Urothelium cell line (cell line): ENCODE measurements at regions not wholly inside any gene's neighbourhood (a gene's known extent, or its start where the extent isn't known, plus 50 kb on each side); places are given as distances from the start of the nearest gene placed in this dataset.
"Not testable (repeated sequence)": the region's sequence is repeated elsewhere in the genome, so short reads cannot be mapped to it uniquely, and the experiment has no call there.

Experiments used
- DNase-seq: peaks from one replicate; pipeline ENCODE4 v3.0.0; 2011; ENCODE audit warnings: low spot score, mixed read lengths
- FAIRE-seq: peaks from 2 replicates; lab custom pipeline; 2011; peaks lifted over from hg19 to GRCh38; lab: Jason Lieb, UNC

DNA sequence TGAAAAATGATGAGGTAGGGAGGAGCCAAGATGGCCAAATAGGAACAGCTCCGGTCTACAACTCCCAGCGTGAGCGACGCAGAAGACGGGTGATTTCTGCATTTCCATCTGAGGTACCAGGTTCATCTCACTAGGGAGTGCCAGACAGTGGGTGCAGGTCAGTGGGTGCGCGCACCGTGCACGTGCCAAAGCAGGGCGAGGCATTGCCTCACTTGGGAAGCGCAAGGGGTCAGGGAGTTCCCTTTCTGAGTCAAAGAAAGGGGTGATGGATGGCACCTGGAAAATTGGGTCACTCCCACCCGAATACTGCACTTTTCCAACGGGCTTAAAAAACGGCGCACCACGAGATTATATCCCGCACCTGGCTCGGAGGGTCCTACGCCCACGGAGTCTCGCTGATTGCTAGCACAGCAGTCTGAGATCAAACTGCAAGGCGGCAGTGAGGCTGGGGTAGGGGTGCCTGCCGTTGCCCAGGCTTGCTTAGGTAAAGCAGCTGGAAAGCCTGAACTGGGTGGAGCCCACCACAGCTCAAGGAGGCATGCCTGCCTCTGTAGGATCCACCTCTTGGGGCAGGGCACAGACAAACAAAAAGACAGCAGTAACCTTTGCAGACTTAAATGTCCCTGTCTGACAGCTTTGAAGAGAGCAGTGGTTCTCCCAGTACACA lies 230.5 kb downstream of the GOLGA6L6 start:
- FAIRE-seq, DNase-seq: not testable (repeated sequence)

GRCh38 chr15:20310603-20311002 lies 231.0 kb downstream of the GOLGA6L6 start:
- FAIRE-seq (no peak), DNase-seq (no peak)

DNA sequence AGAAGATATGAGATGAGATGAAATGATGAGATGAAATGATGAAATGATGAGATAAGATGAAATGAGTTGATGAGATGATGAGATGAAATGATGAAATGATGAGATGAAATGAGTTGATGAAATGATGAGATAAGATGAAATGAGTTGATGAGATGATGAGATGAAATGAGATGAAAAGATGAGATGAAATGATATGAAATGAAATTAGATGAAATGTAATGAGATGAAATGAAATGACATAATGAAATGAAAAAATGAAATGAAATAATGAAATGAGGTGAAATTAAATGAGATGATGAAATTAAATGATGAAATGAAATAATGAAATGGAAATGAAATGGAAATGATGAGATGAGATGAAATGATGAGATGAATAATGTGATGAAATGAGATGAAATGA lies 231.6 kb downstream of the GOLGA6L6 start:
- FAIRE-seq, DNase-seq: not testable (repeated sequence)

DNA sequence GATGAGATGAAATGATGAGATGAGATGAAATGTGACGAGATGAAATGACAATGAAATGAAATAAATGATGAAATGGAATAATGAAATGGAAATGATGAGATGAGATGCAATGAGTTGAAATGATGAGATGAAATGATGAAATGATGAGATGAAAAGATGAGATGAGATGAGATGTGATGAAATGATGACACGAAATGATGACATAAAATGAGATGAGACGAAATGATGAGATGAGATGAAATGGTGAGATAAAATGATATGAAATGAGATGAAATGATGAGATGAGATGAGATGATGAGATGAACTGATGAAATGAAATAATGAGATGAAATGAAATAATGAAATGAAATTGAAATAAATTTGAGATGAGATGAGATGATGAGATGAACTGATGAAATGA lies 232.2 kb downstream of the GOLGA6L6 start:
- DNase-seq, FAIRE-seq: not testable (repeated sequence)

DNA sequence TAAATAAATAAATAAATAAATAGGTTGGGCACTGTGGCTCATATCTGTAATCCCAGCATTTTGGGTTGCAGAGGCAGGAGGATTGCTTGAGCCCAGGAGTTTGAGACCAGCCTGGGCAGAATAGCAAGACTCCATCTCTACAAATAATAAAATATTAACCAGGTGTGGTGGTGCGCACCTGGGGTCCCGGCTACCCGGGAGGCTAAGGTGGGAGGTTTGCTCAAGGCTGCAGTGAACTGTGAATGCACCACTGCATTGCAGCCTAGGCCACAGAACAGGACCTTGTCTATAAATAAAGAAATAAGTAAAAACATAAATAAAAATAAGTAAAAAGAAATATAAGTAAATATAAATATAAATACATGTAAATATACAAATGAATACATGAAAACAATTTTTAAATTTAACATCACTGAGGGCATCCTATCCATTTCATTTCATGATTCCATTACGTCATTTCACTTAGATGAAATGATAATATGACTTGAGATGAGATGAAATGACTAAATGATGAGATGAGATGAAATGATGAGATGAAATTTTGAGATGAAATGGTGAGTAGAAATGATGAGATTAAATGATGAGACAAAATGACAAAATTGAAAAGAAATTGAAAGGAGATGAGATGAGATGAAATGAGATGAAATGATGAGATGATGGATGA lies 233.4 kb downstream of the GOLGA6L6 start:
- not testable (repeated sequence) for FAIRE-seq, DNase-seq

GRCh38 chr15:20307137-20307536 lies 234.5 kb downstream of the GOLGA6L6 start:
- not testable (repeated sequence) for DNase-seq, FAIRE-seq

DNA sequence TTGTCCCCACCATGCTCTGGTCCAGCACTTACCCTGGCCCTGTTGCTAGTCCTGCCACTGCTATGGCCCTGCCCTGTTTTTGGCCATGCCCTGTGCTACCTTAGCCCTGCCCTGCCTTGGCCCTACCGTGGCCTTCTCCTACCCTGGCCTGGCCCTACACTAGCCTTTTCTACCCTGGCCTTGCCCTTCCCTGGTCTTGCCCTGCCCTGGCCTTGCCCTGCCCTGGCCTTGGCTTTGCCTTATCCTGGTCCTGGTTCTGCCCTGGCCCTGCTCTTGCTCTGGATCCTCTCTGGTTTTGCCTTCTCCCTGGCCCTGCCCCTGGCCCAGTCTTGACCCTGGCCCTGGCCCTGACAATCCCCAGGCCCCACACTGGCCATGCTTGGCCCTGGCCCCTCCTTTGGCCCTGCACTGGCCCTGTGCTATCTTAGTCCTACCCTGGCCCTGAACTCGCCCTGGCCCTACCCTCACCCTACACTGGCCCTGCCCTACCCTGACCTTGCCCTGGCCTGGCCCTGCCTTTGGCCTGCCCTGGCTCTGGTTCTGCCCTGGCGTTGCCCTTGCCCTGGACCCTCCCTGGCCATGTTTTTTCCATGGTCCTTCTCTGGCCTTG lies 235.0 kb downstream of the GOLGA6L6 start:
- not testable (repeated sequence) for DNase-seq, FAIRE-seq

DNA sequence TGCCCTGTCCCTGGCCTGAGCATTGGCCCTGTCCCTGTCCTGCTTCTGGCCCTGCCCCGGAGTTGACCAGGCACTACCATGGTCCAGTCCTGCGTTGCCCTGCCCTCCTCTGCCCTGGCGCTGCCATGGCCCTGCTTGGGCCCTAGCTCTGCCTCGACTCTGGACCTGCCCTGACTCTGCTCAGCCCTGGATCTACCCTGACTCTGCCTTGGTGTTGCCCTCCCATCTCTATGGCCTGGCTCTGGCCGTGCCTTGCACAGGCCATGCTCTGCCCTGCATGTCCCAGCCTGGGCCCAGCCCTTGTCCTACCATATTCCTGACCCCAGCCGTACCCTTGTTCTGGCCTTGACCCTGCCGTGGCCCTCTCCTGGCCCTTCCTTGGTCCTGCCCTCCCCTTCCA lies 235.7 kb downstream of the GOLGA6L6 start:
- DNase-seq, FAIRE-seq: not testable (repeated sequence)

GRCh38 chr15:20305015-20305465 lies 236.6 kb downstream of the GOLGA6L6 start:
- FAIRE-seq, DNase-seq: not testable (repeated sequence)

- not testable (repeated sequence) for DNase-seq, FAIRE-seq
Observed at GRCh38 chr15:20304282-20305014, 237.2 kb downstream of the GOLGA6L6 start.

DNA sequence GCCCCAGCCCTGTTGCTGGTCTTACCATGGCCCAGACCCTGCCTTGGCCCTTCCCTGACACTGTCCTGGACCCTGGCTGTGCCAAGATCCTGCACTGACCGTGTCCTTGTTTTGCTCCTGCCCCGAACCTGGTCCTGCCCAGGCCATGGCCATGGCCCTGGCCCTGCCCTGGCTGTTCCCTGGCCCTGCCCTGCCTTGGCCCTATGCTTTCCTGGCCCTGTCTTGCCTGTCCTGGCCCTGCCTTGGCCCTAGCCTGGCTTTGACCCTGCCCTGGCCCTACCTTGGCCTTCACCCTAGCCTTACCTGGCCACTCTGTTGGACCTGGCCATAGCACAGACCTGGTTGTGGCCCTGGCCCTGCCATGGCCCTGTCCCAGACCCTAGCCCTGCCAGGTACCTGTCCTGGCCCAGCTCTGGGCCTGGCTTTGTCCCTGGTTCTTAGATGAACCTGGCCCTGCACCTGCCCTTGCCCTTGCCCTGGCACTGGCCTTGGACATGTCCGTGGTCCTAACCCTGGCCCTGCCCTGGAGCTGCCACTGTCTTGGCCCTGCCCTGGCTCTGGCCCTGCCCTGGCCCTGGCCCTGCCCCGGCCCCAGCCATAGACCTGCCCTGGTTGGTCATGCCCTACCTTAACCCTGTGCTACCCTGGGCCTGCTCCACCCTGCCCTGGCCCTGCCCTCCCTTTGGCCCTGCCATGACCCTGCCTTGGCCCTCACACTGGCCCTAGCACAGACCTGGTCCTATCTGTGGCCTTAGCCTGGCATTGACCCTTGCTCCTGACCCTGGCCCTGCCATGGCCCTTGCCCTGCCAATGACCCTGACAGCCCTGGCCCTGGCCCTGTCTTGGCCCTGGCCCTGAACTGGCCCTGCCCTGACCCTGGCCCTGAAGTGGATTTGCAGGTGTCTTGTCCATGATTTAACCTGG lies 238.1 kb downstream of the GOLGA6L6 start:
- not testable (repeated sequence) for FAIRE-seq, DNase-seq

- not testable (repeated sequence) for FAIRE-seq, DNase-seq
Observed at GRCh38 chr15:20302141-20303069, 239.2 kb downstream of the GOLGA6L6 start.

GRCh38 chr15:20301471-20302081 lies 240.0 kb downstream of the GOLGA6L6 start:
- FAIRE-seq, DNase-seq: not testable (repeated sequence)

DNA sequence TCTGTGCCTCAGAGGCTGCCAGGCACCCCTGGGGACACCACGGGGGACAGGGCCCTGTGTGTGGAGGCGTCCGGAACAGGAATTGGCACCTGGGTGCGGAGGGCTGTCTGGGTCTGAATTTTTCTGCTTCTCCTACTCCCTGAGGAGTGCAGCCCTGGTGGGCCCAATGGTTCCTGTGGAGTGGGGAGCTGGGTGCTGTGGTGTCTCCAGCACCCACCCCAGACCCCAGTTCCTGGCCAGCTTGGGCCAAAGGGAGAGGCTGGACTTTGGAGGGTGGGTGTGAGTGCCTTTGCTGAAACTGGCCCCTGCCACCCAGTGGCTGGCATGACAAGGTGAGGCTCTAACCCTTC lies 240.6 kb downstream of the GOLGA6L6 start:
- FAIRE-seq, DNase-seq: not testable (repeated sequence)

DNA sequence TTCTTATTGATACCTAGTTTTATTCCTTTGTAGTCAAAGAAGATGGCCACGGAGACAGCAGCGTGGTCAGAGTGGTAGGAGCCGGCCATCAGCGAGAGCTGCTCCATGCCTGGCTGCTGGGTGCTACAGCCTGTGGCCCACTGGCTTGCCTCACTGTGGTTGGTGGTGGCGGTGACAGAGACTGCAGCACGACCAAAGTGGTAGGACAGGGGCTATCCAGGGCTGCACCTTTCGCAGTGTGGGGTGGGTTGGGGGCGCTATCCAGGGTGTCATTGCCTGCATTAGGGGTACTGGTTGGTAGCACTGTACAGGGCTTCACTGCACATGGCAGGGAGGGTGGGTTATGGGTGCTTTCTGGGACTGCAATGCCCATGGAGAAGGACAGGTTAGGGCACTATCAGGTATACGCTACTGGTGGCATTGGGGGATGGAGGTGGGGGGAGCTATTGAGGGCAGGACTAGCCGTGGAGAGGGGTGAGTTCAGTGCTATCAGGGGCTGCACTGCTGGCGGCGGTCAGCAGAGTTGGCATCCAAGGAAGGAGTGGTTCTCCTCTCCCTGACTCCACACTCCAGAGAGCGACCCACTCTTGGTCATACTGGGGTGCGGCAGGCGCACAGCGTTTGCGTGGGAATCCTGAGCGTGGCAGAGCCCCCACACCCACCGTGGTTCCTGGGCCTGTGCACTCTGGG lies 241.1 kb downstream of the GOLGA6L6 start:
- not testable (repeated sequence) for DNase-seq, FAIRE-seq

GRCh38 chr15:20297603-20298123 lies 243.9 kb downstream of the GOLGA6L6 start:
- not testable (repeated sequence) for DNase-seq, FAIRE-seq

GRCh38 chr15:20296261-20296660 lies 245.3 kb downstream of the GOLGA6L6 start:
- not testable (repeated sequence) for FAIRE-seq, DNase-seq
